ENCODE measurements at regions not wholly inside any gene's neighbourhood (a gene's known extent, or its start where the extent isn't known, plus 50 kb on each side); places are given as distances from the start of the nearest gene placed in this dataset.

DNA sequence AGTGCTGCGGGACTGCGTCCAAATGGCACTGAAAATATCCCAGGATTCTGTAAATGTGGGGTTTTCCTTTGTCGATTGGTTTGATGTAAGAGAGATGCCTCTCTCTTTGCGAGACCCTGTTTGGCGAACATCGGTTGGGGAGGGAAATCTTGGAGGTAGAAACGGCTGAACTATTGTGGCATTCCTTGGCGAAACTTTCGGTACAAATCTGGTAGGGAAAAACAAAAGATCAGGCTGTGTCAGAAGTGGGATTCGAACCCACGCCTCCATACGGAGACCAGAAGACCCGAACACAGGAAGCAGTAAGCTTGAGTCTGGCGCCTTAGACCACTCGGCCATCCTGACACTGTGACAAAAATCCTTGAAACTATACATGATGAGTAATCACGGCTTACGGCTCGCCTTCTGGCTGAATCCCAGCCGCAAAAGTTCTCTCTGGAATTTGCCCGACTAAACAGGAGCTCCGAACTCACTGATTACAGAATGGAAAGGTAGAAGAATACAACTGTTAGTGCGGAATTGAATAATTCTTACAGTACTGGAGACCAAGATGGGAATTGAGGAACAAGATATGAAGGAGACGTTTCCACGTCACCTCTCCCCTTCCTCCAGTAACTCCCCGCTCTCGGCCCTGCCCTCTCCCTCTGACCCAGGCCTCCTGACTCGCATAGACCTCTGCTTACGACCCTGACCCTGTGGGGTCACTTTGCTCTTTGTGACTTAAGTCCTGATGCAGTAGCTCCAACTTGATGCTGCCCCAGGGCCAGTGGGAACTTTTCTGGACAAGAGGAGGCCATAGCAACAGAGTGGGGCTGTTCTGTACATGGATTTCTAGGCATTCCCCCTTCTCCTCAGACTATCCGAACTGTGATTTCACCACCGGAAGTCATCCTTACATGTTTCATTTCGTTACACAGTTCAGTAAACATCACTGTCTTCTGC is 132.8 kb upstream of the ZNF184 start (continued):
- TF ChIP-seq, protein P1, sequence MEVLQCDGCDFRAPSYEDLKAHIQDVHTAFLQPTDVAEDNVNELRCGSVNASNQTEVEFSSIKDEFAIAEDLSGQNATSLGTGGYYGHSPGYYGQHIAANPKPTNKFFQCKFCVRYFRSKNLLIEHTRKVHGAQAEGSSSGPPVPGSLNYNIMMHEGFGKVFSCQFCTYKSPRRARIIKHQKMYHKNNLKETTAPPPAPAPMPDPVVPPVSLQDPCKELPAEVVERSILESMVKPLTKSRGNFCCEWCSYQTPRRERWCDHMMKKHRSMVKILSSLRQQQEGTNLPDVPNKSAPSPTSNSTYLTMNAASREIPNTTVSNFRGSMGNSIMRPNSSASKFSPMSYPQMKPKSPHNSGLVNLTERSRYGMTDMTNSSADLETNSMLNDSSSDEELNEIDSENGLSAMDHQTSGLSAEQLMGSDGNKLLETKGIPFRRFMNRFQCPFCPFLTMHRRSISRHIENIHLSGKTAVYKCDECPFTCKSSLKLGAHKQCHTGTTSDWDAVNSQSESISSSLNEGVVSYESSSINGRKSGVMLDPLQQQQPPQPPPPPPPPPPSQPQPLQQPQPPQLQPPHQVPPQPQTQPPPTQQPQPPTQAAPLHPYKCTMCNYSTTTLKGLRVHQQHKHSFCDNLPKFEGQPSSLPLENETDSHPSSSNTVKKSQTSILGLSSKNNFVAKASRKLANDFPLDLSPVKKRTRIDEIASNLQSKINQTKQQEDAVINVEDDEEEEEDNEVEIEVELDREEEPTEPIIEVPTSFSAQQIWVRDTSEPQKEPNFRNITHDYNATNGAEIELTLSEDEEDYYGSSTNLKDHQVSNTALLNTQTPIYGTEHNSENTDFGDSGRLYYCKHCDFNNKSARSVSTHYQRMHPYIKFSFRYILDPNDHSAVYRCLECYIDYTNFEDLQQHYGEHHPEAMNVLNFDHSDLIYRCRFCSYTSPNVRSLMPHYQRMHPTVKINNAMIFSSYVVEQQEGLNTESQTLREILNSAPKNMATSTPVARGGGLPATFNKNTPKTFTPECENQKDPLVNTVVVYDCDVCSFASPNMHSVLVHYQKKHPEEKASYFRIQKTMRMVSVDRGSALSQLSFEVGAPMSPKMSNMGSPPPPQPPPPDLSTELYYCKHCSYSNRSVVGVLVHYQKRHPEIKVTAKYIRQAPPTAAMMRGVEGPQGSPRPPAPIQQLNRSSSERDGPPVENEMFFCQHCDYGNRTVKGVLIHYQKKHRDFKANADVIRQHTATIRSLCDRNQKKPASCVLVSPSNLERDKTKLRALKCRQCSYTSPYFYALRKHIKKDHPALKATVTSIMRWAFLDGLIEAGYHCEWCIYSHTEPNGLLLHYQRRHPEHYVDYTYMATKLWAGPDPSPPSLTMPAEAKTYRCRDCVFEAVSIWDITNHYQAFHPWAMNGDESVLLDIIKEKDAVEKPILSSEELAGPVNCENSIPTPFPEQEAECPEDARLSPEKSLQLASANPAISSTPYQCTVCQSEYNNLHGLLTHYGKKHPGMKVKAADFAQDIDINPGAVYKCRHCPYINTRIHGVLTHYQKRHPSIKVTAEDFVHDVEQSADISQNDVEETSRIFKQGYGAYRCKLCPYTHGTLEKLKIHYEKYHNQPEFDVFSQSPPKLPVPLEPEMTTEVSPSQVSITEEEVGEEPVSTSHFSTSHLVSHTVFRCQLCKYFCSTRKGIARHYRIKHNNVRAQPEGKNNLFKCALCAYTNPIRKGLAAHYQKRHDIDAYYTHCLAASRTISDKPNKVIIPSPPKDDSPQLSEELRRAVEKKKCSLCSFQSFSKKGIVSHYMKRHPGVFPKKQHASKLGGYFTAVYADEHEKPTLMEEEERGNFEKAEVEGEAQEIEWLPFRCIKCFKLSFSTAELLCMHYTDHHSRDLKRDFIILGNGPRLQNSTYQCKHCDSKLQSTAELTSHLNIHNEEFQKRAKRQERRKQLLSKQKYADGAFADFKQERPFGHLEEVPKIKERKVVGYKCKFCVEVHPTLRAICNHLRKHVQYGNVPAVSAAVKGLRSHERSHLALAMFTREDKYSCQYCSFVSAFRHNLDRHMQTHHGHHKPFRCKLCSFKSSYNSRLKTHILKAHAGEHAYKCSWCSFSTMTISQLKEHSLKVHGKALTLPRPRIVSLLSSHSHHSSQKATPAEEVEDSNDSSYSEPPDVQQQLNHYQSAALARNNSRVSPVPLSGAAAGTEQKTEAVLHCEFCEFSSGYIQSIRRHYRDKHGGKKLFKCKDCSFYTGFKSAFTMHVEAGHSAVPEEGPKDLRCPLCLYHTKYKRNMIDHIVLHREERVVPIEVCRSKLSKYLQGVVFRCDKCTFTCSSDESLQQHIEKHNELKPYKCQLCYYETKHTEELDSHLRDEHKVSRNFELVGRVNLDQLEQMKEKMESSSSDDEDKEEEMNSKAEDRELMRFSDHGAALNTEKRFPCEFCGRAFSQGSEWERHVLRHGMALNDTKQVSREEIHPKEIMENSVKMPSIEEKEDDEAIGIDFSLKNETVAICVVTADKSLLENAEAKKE (CRISPR knock-in tag; IDR thresholded peaks at IDR 0.05), result no peak
- TF ChIP-seq CREB1 (CRISPR knock-in tag; IDR thresholded peaks at IDR 0.05; ENCODE audit: low read depth) (peak; percentile 39; the same call in 1 of the 2 replicates), POLR2AphosphoS5 (IDR thresholded peaks at IDR 0.05; ENCODE audit: low read depth) (no peak)

GRCh38 chr6:27604986-27605385 is 132.1 kb upstream of the ZNF184 start:
- no peaks in the 10 kb centered on the region for H3K36me3 ChIP-seq (ENCODE audit: insufficient read depth)
- peaks cover 36% of the 10 kb centered on the region for H3K27me3 Mint-ChIP-seq (ENCODE audit: insufficient read depth, low read depth, poor library complexity)
- H3K27ac Mint-ChIP-seq, result peak overlapping the region; percentile 83
- no peaks in the 10 kb centered on the region for H4K20me1 ChIP-seq (replicated peaks; ENCODE audit: insufficient read depth)
- H3K4me1 ChIP-seq (ENCODE audit: insufficient read depth), result peaks cover 5% of the 10 kb centered on the region; the same call in 1 of the 2 replicates
- peak; percentile 79 for DNase-seq (ENCODE audit: low spot score)
- no peaks in the 10 kb centered on the region for H3K9me2 ChIP-seq (ENCODE audit: insufficient read depth)
- peak overlapping the region; percentile 63 for H3K4me3 ChIP-seq
- H3K79me2 ChIP-seq (replicated peaks; ENCODE audit: insufficient read depth), result no peaks in the 10 kb centered on the region
- peak overlapping the region; percentile 72 for H3K4me2 ChIP-seq
- H3K27ac ChIP-seq (ENCODE audit: low read depth), result no peak overlapping the region
- no peaks in the 10 kb centered on the region for H3F3A ChIP-seq (replicated peaks; ENCODE audit: low read depth)
- no peaks in the 10 kb centered on the region; the same call in 1 of the 2 replicates for H3K27me3 ChIP-seq (ENCODE audit: insufficient read depth)
- H2AFZ ChIP-seq, result peak overlapping the region; percentile 33
- peaks cover 11% of the 10 kb centered on the region for H3K9me3 Mint-ChIP-seq
- peaks cover 9% of the 10 kb centered on the region; the same call in 2 of the 3 replicates for H3K4me1 Mint-ChIP-seq
- peak overlapping the region; percentile 88 for H3K4me3 Mint-ChIP-seq
- peaks cover 5% of the 10 kb centered on the region; the same call in 2 of the 3 replicates for H3K36me3 Mint-ChIP-seq (ENCODE audit: low read depth)
- peak; percentile 20 for ATAC-seq
- TF ChIP-seq JUNB (IDR thresholded peaks at IDR 0.05; ENCODE audit: unreplicated experiment) (no peak), POLR2AphosphoS5 (IDR thresholded peaks at IDR 0.05; ENCODE audit: low read depth) (no peak), CTCF (conservative IDR thresholded peaks at IDR 0.05; ENCODE audit: low read depth in 2 of 2) (no peak)
- TF ChIP-seq, protein P1 (CRISPR knock-in tag; IDR thresholded peaks at IDR 0.05), result no peak
